IMR-90 (cell line): ENCODE measurements at regions not wholly inside any gene's neighbourhood (a gene's known extent, or its start where the extent isn't known, plus 50 kb on each side); places are given as distances from the start of the nearest gene placed in this dataset.

Experiments
- ATAC-seq: fragments of 200-7000 bp; cut with Tn5 transposase; 2 replicates; pipeline ENCODE4 v1.9.1; 2020; ENCODE audit warnings: low read depth, mild to moderate bottlenecking, moderate library complexity
- BruUV-seq: library from RNA; stranded (reverse); fragments of 400-500 nt; replicated peaks from 2 replicates; lab custom pipeline; 2021; lab: Mats Ljungman, UMichigan
- CTCF ChIA-PET: fragments of 300-600 bp; formaldehyde crosslinking; extraction: SDS; loops from one replicate; lab custom pipeline; 2021; ENCODE audit warnings: antibody characterized with exemption; lab: Yijun Ruan, JAX
- POLR2A ChIA-PET: fragments of 300-600 bp; sonication (Branson Sonifier 250); formaldehyde crosslinking; loops from one replicate; lab custom pipeline; 2022; ENCODE audit warnings: antibody characterized with exemption; ENCODE audit not compliant: unreplicated experiment; lab: Charles Lee
- DNase-seq: peaks from one replicate; pipeline ENCODE4 v3.0.0; 2013
- H2AFZ ChIP-seq: replicated peaks from 2 replicates; pipeline ENCODE3; 2013; ENCODE audit warnings: low read length, mild to moderate bottlenecking; ENCODE audit not compliant: poor library complexity
- H2AK5ac ChIP-seq: 2 replicates; pipeline ENCODE4 v1.6.1; 2013; ENCODE audit warnings: low read depth, low read length, inconsistent platforms
- H2AK9ac ChIP-seq: replicated peaks from 2 replicates; pipeline ENCODE3; 2013; ENCODE audit warnings: mild to moderate bottlenecking, low read depth, low read length, moderate library complexity; ENCODE audit not compliant: poor library complexity
- H2BK120ac ChIP-seq: 2 replicates; pipeline ENCODE4 v1.6.1; 2013; ENCODE audit warnings: low read depth, low read length, inconsistent platforms
- H2BK15ac ChIP-seq: 3 replicates; pipeline ENCODE4 v1.6.1; 2013; ENCODE audit warnings: low read depth, low read length, inconsistent platforms
- H2BK20ac ChIP-seq: 2 replicates; pipeline ENCODE4 v1.6.1; 2013; ENCODE audit warnings: low read depth, mild to moderate bottlenecking, inconsistent platforms, low read length, moderate library complexity
- H2BK5ac ChIP-seq: 2 replicates; pipeline ENCODE4 v1.6.1; 2013; ENCODE audit warnings: mild to moderate bottlenecking, low read depth, low read length, inconsistent platforms; ENCODE audit not compliant: poor library complexity, severe bottlenecking
- H3K14ac ChIP-seq: replicated peaks from 2 replicates; pipeline ENCODE4 v1.6.1; 2013; ENCODE audit warnings: low read depth, low read length, inconsistent platforms
- H3K18ac ChIP-seq: 2 replicates; pipeline ENCODE4 v1.6.1; 2013; ENCODE audit warnings: low read depth, low read length, control low read depth
- H3K23ac ChIP-seq: 2 replicates; pipeline ENCODE4 v1.6.1; 2013; ENCODE audit warnings: low read depth, low read length, inconsistent platforms
- H3K27ac ChIP-seq: 2 replicates; pipeline ENCODE4 v1.5.1; 2013; ENCODE audit warnings: mild to moderate bottlenecking, control low read depth, low read length; ENCODE audit not compliant: insufficient read depth
- H3K27me3 ChIP-seq: 2 replicates; pipeline ENCODE4 v1.6.1; 2013; ENCODE audit warnings: low read length; ENCODE audit not compliant: control insufficient read depth, insufficient read depth
- H3K36me3 ChIP-seq: 2 replicates; pipeline ENCODE4 v1.6.1; 2013; ENCODE audit warnings: low read length, mixed read lengths; ENCODE audit not compliant: control insufficient read depth, insufficient read depth
- H3K4ac ChIP-seq: 2 replicates; pipeline ENCODE4 v1.6.1; 2013; ENCODE audit warnings: low read depth, low read length, inconsistent platforms
- H3K4me1 ChIP-seq: 2 replicates; pipeline ENCODE4 v1.6.1; 2013; ENCODE audit warnings: low read length, mixed read lengths; ENCODE audit not compliant: control insufficient read depth, insufficient read depth
- H3K4me2 ChIP-seq: 2 replicates; pipeline ENCODE4 v1.6.1; 2013; ENCODE audit warnings: low read depth, mild to moderate bottlenecking, control low read depth, low read length, moderate library complexity
- H3K4me3 ChIP-seq: 2 replicates; pipeline ENCODE4 v1.5.1; 2013; ENCODE audit warnings: low read depth, mild to moderate bottlenecking, control low read depth, low read length, moderate library complexity; ENCODE audit not compliant: insufficient read depth
- H3K56ac ChIP-seq: 2 replicates; pipeline ENCODE4 v1.6.1; 2013; ENCODE audit warnings: low read length, inconsistent platforms; ENCODE audit not compliant: insufficient read depth; ENCODE audit errors: extremely low read depth
- H3K79me1 ChIP-seq, 2 experiments: 2 replicates each; pipeline ENCODE4 v1.6.1; 2013; ENCODE audit warnings: low read length in 2 of 2, inconsistent platforms in 1 of 2, low read depth in 1 of 2
- H3K9ac ChIP-seq: 2 replicates; pipeline ENCODE4 v1.6.1; 2013; ENCODE audit warnings: low read depth, low read length, control low read depth
- H3K9me1 ChIP-seq: 2 replicates; pipeline ENCODE4 v1.6.1; 2013; ENCODE audit warnings: low read length, inconsistent platforms; ENCODE audit not compliant: insufficient read depth
- H3K9me3 ChIP-seq: 2 replicates; pipeline ENCODE4 v1.6.1; 2013; ENCODE audit warnings: low read length; ENCODE audit not compliant: control insufficient read depth, insufficient read depth
- H4K20me1 ChIP-seq: 2 replicates; pipeline ENCODE4 v1.6.1; 2013; ENCODE audit warnings: low read length, inconsistent platforms; ENCODE audit not compliant: insufficient read depth
- H4K5ac ChIP-seq: 2 replicates; pipeline ENCODE4 v1.6.1; 2013; ENCODE audit warnings: mild to moderate bottlenecking, low read depth, low read length, control low read depth
- H4K8ac ChIP-seq, 2 experiments: 2 replicates each; pipeline ENCODE4 v1.6.1; 2013; ENCODE audit warnings: low read depth in 2 of 2, low read length in 2 of 2, control low read depth in 1 of 2, inconsistent platforms in 1 of 2
- H4K91ac ChIP-seq: 2 replicates; pipeline ENCODE4 v1.6.1; 2013; ENCODE audit warnings: low read depth, low read length, inconsistent platforms; ENCODE audit not compliant: insufficient read depth
- CEBPB ChIP-seq: IDR thresholded peaks from 2 replicates; pipeline ENCODE4 v1.6.1; 2012; ENCODE audit warnings: low read depth, low read length, improper control_type of control experiment
- FOS ChIP-seq: fragments of 150-350 bp; IDR thresholded peaks from 2 replicates; pipeline ENCODE4 v1.6.1; 2016; ENCODE audit warnings: low read depth, low read length
- MXI1 ChIP-seq: IDR thresholded peaks from 2 replicates; pipeline ENCODE4 v1.6.1; 2012; ENCODE audit warnings: low read depth, mild to moderate bottlenecking, low read length, moderate library complexity, borderline replicate concordance
- RAD21 ChIP-seq: IDR thresholded peaks from 2 replicates; pipeline ENCODE4 v1.6.1; 2012; ENCODE audit warnings: low read length, improper control_type of control experiment
- RCOR1 ChIP-seq: IDR thresholded peaks from 2 replicates; pipeline ENCODE4 v1.6.1; 2012; ENCODE audit warnings: mild to moderate bottlenecking, low read length, improper control_type of control experiment; ENCODE audit not compliant: insufficient replicate concordance
- WGBS, 2 experiments: methylation state at CpG; one replicate each; pipeline versions ENCODE4 v1.1.5 to v1.1.7; 2013; ENCODE audit warnings: missing lambda C conversion rate in 2 of 2; ENCODE audit not compliant: insufficient read length in 1 of 2; ENCODE audit errors: extremely low coverage in 2 of 2; 5-methylcytosine and 5-hydroxymethylcytosine counted together
- dilution Hi-C: fragments of 300-500 bp; cut with HindIII; formaldehyde crosslinking; loops from one replicate; pipeline ENCODE4 v1.14.3; 2018; ENCODE audit warnings: low sequenced_read_pairs; ENCODE audit not compliant: unreplicated experiment
- in situ Hi-C: fragments of 300-500 bp; cut with MboI; formaldehyde crosslinking; loops from 3 replicates; pipeline ENCODE4 v1.14.3; 2019; ENCODE audit warnings: low sequenced_read_pairs, inconsistent platforms, mixed read lengths
- intact Hi-C: fragments of 100-400 bp; cut with micrococcal nuclease; formaldehyde crosslinking; loops from 2 replicates; pipeline ENCODE4 v1.10.0; 2022

DNA sequence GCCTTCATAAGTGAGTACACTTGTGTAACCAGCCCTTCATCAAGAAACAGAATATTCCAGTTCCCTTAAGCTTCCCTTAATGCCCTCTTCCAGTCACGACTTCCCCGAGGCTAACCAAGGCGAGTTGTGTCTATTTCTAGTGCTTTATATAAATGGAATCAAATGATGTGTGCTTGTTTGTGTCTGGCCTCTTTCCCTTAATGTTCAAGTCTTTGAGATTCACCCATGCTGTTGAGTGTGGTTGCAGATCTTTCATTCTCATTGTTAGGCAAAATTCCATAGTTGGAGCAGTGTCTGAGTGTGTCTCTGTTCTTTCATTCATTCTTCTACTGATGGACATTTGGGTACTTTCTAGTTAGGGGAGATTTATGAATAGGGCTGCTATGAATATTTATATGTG lies 135.0 kb downstream of the CEBPB start:
- Histone ChIP-seq H3K9ac (no peak overlapping the region), H3K4me2 (no peak overlapping the region), H3K18ac (no peak overlapping the region), H3K27me3 (no peaks in the 10 kb centered on the region), H4K91ac (no peak overlapping the region), H4K8ac (no peak overlapping the region), H3K27ac (no peak overlapping the region), H3K9me1 (peaks cover 23% of the 10 kb centered on the region), H2BK5ac (no peak overlapping the region), H2AFZ (no peak overlapping the region), H3K4ac (peak overlapping the region; percentile 12; the same call in 1 of the 2 replicates), H2BK15ac (peak overlapping the region; percentile 62; the same call in 1 of the 3 replicates), H3K23ac (no peak overlapping the region), H2AK5ac (peak overlapping the region; percentile 13; the same call in 1 of the 2 replicates), H4K5ac (no peak overlapping the region), H2BK120ac (0 out of 2 replicates have a peak overlapping the region, but pooled peaks have one; percentile 4), H3K9me3 (no peaks in the 10 kb centered on the region), H3K4me3 (no peak overlapping the region), H3K14ac (0 out of 2 replicates have a peak overlapping the region, but pooled peaks have one; percentile 8), H2AK9ac (no peak overlapping the region), H3K56ac (no peak overlapping the region), H4K20me1 (no peaks in the 10 kb centered on the region), H3K79me1 (peaks cover 0 to 11% of the 10 kb centered on the region in 2 experiments; a peak in 2 of 4 replicates), H2BK20ac (no peak overlapping the region), H3K36me3 (no peaks in the 10 kb centered on the region), H3K4me1 (peaks cover 21% of the 10 kb centered on the region)
- dilution Hi-C loops, result no loop called here
- in situ Hi-C loops, result no loop called here
- no TSS peak for BruUV-seq
- ATAC-seq (no peak), DNase-seq (no peak)
- POLR2A ChIA-PET, result no interaction called here
- intact Hi-C loops, result no loop called here
- no CpG with 5 or more reads among the region's 3 CpGs for WGBS, 2 experiments
- no peak for TF ChIP-seq MXI1
- no peak for TF ChIP-seq CEBPB
- no peak for TF ChIP-seq RAD21
- TF ChIP-seq FOS, result no peak
- no peak for TF ChIP-seq RCOR1
- CTCF ChIA-PET, result no interaction called here
